ENCODE measurements at regions not wholly inside any gene's neighbourhood (a gene's known extent, or its start where the extent isn't known, plus 50 kb on each side); places are given as distances from the start of the nearest gene placed in this dataset.

GRCh38 chr15:27702581-27702980 is 396.5 kb downstream of the OCA2 start:
- no peak for TF ChIP-seq CTCF (IDR thresholded peaks at IDR 0.05)
- no peak for DNase-seq (ENCODE audit: low spot score)
- Histone ChIP-seq H3K27ac (no peak overlapping the region), H3K4me3 (no peak overlapping the region)

GRCh38 chr15:27701956-27702355 is 397.2 kb downstream of the OCA2 start:
- TF ChIP-seq CTCF (IDR thresholded peaks at IDR 0.05) = no peak
- DNase-seq (ENCODE audit: low spot score) = no peak
- Histone ChIP-seq H3K27ac (no peak overlapping the region), H3K4me3 (no peak overlapping the region)

GRCh38 chr15:27701014-27701413 is 398.1 kb downstream of the OCA2 start:
- no peak for DNase-seq (ENCODE audit: low spot score)
- Histone ChIP-seq H3K4me3 (no peak overlapping the region), H3K27ac (no peak overlapping the region)
- TF ChIP-seq CTCF (IDR thresholded peaks at IDR 0.05) = no peak

- H3K4me3 ChIP-seq = no peak overlapping the region
- TF ChIP-seq CTCF (IDR thresholded peaks at IDR 0.05) = no peak
- no peak for DNase-seq (ENCODE audit: low spot score)
- H3K27ac ChIP-seq = no peak overlapping the region
Measured at GRCh38 chr15:27699699-27700098, 399.4 kb downstream of the OCA2 start.

- H3K27ac ChIP-seq = no peak overlapping the region
Measured at GRCh38 chr15:27696530-27696929, 402.6 kb downstream of the OCA2 start.

GRCh38 chr15:27695726-27696125 is 403.4 kb downstream of the OCA2 start:
- Histone ChIP-seq H3K4me3 (no peak overlapping the region), H3K27ac (no peak overlapping the region)
- TF ChIP-seq CTCF (IDR thresholded peaks at IDR 0.05) = no peak
- no peak for DNase-seq (ENCODE audit: low spot score)

More at GRCh38 chr15:27696530-27696929, 402.6 kb downstream of the OCA2 start:
- no peak for TF ChIP-seq CTCF (IDR thresholded peaks at IDR 0.05)
- no peak for DNase-seq (ENCODE audit: low spot score)
- no peak overlapping the region for H3K4me3 ChIP-seq

GRCh38 chr15:27694506-27695087 is 404.5 kb downstream of the OCA2 start:
- no peak overlapping the region for H3K27ac ChIP-seq
- no peak for TF ChIP-seq CTCF (IDR thresholded peaks at IDR 0.05)
- no peak overlapping the region for H3K4me3 ChIP-seq
- no peak for DNase-seq (ENCODE audit: low spot score)

All from coronary artery (tissue), 2 donors.